ENCODE measurements at regions not wholly inside any gene's neighbourhood (a gene's known extent, or its start where the extent isn't known, plus 50 kb on each side); places are given as distances from the start of the nearest gene placed in this dataset.

DNA sequence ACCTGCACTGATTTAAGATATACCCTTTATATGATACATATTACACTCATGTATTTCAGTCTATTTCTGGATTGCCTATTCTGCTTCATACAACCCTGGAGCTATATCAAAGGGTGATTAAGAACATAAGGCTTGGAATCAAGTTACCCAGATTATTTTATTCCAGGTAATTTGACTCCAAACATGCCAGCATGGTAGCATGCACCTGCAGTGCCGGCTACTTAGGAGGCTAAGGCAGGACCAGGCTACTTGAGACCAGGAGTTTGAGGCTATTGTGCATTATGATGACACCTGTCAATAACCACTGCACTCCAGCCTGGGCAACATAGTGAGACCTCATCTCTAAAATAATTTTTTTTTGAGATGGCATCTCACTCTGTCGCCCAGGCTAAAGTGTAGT, 50.4 kb upstream of the NEO1 start:
- DNase-seq (ENCODE audit: low read depth), result no peak

DNA sequence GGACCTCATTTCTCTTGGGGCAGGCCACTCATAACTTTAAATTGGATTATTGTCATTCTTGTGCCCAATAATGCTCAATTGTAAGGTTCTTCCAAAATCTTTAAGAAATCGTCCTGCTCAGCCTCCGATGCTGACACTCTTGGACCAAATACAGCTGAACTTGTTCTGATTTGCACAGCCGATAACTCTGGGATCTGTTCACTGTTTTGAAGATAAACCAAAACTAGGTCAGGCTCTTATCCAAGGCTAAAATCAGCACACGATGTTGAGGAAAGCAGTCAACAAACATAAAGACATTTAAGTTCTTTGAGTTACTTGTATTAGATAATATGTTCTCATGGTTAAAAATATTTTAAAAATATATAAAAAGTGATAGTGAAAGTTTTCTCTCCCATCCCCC, 52.0 kb upstream of the NEO1 start:
- no peak for DNase-seq (ENCODE audit: low read depth)

DNA sequence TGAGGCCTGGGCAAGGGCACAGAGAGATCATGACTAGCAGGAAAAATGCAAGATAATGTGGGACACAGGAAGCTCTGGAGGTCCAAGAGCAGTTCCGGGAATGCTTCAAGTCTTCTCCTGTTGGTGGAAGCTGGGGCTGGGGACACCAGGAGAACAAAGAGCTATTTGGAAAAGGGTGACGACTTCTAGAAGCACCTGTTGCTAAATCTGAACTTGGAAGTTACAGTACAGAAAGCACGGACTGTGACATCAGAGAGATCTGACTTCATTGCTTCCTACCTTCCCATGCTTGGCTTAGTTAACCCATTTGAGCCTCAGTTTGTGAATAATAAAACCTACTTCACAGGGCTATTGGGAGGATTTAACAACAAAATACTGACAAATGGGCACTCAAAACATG, 52.7 kb upstream of the NEO1 start:
- no peak for DNase-seq (ENCODE audit: low read depth)

DNA sequence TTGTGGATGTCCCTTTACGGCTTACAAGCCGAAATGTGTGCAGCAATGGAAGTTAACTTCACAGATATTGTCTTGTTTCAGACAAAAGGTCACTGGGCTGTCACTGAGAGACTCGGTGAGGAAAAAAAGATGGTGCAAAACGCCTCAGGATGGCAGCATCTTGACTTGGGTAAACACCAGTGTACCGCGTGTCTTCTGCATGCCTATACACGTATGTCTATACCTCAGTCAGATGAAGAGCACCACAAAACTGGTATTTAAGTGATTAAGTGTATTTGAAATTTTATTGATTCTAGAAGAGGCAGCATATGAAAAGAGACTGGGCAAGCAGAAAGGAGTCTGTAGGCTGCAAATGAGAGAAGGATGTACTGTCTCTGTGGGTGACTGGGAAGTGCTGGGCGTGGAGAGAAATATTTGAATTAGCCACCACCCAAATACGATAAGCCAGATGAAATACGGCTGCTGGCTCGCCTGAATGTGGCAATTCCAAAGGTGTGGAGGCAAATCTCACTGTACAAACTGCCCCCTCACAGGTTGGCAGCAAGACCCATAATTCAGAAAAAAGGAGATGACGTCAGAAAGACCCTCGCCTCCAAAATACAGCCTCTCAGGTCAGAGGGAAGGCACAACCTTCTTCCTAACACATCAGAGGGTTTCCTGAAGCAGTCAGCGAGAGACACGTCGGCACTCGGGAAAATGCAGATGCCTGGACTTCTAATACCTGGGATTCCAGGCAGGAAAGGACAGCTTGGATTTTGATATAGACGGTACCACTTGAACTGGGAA, 53.4 kb upstream of the NEO1 start:
- no peak for DNase-seq (ENCODE audit: low read depth)

DNA sequence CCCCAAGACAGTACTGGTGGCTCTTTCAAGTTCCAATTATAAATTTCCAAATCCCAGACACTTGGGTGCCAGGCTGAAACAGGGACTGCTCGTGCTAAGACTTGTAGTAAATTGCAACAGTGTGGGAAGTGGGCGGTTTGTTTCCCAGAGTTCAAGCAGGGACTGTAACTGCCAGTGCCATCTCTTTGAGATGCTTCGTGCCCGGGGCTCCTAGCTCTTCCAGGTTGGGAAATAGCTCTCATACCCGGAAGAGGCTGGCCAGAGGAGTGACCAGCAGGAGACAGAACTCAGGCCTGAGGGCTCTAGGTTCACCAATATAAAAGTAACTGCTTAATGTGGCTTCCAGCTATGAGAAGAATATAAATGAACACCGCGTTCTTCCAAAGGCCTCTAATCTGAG, 54.0 kb upstream of the NEO1 start:
- no peak for DNase-seq (ENCODE audit: low read depth)

DNA sequence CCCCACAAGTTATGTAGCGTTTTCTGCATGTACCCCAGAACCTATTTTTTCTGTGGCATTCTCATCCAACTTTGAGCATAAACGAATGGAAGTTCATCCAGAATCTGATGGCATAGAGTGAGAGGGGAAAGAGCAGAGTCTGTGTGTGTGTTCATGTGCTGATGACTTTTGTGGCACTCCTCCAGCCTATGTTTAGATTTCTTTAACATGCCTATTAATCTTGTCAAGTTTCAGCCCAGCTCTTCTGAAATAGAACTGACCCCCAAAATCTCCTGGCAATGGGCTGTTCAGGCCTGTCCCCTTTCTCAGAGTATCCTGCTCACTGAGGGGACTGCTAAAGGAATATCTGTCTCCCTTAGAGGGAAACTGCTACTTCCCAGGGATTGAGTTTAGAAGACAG, 56.4 kb upstream of the NEO1 start:
- no peak for DNase-seq (ENCODE audit: low read depth)

DNA sequence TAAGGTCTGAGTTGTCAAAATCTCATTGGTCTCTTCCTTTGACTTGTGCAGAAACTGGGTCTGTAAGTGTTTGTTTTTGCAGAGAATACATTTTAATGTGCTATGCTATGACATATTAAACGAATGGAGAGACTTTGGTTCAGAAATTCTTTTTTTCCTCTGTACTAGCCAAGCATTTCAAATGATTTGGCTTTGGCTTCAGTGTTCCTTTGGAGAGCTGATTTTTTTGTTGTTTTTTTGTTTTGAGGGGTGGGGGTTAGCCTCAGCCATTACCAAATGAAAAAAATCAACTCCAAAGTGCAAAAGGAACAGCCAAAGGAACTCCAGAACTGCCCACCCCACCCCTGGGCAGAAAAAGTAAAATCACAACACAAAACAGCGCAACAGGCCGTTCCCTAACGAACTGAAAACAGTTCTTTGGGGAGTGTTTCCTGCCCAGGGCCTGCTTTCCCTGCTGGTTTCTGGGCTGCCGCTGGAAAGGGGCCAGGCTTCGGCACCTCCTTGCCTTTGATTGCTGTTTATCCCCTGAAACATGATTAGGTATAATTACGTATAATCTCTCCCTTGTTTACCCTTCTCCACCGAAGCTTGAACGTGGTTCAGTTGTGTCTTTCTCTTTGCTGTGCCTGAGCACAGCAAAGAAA, 57.6 kb upstream of the NEO1 start:
- DNase-seq (ENCODE audit: low read depth), result no peak

DNA sequence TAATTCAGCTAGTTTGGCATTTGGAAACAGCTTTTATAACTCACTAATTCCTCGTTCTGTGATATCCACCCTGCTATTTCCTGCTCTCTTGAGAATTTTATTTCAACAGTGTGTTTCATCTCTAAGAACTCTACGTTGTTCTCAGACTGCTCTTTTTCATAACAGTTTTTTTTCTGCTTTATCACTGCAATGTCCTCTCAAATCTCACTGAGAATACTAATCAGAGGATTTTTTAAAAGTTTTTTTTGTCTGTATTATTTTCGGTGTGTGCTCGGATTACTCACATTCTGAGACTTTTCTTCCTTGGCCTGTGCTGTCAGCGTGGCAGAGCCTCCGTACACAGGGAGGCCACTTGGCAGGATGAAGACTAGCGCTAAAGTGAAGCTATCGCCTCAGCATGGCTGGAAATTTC, 59.4 kb upstream of the NEO1 start:
- no peak for DNase-seq (ENCODE audit: low read depth)

DNA sequence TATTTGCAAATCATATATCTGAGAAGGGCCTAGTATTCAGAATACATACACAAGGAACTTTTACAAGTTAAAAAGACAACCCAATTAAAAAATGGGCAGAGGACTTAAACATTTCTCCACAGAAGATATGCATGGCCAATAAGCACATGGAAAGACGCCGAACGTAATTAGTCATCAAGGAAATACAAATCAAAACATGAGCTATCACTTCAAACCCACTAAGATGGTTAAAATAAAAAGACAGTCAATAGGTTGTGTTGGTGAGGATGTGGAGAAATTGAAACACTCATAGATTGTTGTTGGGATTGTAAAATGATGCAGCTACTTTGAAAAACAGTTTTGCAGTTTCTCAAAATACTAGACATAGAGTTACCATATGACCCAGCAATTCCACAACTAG, 61.2 kb upstream of the NEO1 start:
- no peak for DNase-seq (ENCODE audit: low read depth)

DNA sequence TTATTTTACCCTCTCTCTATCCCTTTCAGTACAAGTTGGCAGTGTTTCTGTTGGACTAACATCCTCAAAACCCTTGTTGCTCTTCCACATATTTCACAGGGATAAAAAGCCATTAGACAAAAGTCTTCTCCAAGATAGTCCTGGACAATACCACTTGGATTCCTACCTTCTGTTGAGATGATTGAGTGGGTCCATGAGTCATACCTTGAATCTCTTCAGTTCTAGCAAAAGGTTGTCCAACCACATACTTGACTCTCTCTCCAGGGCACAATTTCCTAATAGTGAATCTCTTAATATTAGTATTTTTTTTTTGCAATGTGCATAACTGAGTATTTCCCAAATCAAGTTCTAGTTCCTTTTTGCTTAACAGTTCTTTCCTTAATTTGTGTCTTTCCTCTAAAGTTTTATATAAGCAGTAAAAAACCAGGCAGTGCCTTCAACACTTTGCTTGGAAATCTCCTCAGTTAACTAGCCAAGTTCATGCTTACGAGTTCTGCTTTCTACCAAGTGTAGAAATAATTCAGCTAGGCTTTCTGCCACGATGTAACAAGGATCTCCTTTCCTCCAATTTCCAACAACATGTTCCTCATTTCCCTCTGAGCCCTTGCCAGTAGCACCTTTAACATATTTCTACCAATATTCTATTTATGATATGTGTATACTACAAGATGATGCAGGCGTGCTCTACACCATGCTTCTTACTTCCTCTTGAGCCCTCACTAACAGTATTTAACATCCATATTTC, 68.3 kb upstream of the NEO1 start:
- DNase-seq (ENCODE audit: low read depth), result no peak

DNA sequence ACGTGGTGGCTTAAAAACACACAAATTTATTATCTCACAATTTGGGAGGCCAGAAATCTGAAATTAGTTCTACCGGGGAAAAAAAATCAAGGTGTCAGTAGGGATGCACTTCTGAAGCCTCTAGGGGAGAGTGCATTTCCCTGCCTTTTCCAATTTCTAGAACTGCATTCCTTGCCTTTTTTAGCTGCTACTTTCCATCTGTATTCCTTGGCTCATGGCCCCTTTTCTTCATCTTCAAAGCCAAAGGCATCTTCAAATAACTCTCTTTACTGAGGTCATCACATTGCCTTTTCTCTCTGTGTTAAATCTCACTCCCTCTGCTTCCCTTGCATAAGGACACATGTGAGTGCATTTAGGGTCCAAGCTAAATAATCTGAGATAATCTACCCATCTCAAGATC, 69.5 kb upstream of the NEO1 start:
- DNase-seq (ENCODE audit: low read depth), result no peak

DNA sequence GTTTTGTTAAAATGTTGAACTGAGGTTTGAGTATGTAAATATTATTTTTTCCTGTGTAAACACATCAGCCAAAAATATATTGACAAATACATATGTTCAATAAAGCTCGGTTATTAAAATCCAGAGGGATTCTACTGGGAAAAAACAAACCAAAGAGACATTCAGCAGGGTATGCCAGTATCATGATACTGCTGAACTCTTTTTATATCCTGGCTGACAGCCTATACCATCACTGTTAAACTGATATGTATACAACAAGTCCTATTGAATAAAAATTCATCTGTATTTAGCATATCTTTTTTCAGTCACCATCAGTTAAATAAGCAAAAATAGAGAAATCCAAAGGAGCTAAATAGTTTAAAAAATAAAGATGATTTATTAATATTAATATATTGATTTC, 71.6 kb upstream of the NEO1 start:
- DNase-seq (ENCODE audit: low read depth), result no peak

DNA sequence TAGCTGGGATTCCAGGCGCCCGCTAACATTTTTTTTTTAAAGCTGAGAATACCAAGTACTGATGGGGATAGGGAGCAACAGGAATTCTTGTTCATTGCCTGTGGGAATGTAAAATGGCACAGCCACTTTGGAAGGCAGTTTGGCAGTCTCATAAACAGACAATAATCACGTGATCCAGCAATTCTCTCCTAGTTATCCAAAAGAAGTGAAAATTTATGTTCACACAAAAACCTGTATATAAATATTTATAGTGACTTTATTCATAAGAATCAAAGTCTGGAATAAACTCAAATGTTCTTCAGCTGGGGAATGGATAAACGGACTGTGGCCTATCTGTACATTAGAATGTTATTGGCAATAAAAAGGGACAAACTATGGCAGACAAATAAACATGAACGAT, 72.5 kb upstream of the NEO1 start:
- no peak for DNase-seq (ENCODE audit: low read depth)

DNA sequence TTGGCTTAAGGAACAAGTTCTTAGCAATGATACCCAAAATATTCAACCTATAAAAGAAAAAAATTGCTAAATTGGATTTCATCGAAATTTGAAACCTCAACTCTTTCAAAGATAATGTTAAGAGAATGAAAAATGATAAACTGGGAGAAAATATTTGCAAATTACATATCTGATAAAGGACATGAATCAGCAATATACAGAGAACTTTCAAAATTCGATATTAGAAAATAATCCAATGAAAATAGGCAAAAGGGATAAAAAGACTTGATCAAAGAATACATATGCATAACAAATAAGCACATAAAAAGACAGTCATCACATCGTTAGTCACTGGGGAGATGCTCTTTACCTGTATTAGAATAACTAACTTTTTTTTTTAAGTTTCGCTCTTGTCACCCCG, 73.0 kb upstream of the NEO1 start:
- no peak for DNase-seq (ENCODE audit: low read depth)

DNA sequence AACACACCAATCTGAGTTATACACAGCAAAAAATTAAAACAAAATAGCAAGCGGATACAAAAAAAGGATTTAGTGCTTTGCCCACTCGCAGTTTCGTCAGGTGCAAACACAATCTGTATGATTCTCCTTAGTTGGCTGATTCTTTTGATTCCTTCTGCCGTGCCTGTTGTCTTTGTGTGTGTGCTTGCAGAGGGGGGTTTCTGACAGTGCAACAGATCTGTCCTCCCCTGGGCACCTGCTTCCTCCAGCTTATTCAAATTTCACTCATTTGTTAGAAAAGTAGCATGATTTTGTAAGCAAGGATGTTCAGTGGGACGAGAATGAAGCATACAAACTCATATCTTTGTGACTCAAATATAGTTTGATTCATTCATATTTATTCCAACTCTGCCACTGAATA, 74.0 kb upstream of the NEO1 start:
- no peak for DNase-seq (ENCODE audit: low read depth)

DNA sequence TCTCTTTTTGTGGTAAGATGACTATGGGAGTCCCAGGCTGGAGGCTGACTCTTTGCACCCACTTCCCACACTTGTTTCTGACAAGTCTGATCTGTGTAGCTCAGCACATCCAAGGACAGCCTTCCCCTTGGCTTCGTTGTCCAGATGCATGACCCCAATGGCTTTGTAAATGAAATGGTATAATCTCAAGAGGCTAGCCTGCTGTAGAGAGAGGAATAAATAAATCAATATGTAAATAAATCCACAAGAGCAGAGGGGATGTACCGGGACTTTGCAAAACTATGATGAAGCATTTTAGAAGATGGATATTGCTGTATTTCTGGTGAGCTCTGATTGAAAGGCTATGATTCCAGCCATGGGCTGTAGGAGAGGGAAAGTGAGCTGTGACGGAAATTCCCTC, 79.9 kb upstream of the NEO1 start:
- no peak for DNase-seq (ENCODE audit: low read depth)

DNA sequence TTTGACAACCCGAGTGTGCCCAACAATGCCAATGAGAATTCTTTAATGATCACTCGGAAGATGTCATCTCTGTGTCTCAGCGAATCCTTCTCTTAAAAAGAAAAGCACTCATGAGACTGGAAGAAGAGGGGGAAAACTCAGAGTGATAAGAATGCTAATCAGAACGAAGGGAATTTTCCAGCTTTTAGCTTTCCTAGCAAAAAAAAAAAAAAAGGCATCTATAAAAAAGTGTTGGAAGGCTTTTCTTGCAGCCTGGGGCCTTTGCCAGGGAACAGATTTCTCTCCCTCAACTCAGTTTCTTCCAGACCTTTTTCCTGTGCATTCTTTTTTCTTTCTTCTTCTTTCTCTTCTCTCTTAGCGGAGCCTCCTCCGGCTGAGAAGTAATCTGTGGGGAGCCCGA, 80.5 kb upstream of the NEO1 start:
- DNase-seq (ENCODE audit: low read depth), result no peak

DNA sequence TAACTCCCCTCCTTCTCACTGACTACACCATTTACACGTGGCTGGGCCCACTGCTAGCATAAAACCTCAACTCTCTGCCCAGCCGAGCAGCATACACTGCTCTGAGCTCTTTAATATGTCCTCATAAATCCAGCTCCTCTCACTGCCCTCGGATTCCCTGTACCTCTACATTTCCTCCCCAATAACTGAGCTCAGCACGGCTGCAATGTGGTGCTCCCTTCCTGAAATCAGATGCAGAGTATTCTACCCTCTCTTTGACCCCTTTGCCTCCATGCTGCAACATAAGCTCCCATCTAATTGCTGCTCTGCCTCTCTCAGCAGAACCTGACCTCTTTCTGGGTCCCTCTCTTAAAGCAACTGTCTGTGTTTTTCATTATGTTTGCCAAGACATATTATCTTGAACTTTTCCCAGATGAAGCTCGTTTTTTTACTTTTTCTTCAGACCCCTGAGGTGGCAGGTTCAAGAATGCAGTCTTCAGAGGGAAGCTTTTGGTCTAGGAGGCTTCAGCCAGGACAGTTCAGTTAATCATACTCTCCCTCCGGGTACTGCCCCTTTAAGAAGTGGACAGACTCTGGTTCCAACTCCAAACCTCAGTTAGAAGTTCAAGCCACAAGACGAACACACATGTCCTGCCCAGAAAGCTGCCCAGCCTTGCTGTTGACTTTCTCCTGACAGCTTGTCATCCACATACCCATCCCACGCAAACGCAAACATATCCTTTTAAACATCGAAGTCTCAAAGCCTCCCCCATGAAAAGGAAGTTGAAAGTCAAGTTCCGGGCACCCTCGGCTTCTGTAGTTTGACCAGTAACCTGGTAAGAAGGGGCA, 81.1 kb upstream of the NEO1 start:
- DNase-seq (ENCODE audit: low read depth), result no peak

DNA sequence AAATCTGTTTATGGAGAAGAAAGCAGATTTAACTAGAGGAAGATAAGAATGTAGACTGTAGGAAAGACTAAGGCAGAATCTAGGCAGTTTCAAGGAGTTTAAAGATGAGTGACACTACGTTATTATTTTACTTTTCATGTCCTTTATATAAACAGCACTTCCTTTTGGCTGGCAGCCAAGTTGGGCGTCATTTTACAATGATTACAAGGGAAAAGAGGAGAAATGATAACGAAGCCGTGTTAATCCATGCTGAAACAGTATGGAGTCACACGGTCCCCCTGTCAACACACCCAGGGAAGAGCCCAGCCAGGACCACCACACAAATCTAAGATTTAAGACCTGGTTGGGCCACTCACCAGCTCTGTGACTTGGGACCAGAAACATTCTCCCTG, 83.7 kb upstream of the NEO1 start:
- peak; percentile 3 for DNase-seq (ENCODE audit: low read depth)

DNA sequence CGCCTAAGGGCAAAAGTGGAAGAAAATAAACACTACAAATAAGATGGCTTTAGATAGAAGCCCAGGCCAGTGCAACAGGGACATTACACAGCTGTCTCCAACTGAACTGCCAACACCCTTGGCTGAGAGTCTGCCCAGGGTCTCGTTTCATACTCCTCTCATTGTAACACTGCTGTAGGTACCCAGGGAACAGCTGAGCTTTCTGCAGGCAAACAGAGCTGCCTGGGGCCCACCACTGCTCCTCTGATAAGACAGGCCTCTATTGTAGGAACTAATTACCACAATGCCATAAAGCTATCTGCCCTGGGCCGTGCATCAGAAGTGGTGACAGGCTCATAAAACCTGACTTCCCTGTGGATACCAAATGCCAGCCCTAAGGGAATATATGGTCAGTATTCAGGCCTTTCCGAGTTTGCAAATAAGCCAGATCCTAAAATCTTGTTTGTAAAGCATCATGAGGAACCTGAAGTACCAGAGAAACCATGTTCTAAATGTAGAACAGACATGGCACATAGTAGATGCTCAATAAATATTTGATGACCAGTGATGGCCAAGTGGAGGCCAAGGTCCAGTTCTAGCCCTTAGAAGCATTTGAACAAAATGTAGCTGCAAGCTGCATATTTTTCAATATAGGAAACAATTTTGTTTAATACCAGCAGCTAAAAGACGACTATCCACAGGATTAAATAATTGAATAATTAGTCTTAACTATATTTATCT, 84.3 kb upstream of the NEO1 start:
- no peak for DNase-seq (ENCODE audit: low read depth)

DNA sequence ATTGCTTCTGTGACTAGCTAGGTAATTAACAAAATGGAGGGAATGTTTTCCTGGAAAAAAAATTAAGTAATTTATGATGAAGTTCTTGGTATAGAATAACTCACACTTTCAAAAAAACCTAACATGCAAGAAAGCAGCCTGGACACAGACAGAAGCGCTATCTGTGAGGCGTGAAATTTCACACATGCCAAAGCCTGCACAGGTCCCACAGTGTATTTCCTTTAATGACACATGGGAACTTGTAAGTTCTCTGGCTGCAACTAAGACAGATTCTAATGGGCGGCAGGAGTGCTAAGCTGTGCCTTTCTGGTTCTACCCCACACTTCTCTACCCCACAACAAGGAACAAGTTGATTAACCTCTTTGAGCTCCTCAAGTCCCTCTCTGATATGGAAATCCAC, 84.9 kb upstream of the NEO1 start:
- DNase-seq (ENCODE audit: low read depth), result no peak

All from LHCN-M2 (cell line).